ENCODE measurements at regions not wholly inside any gene's neighbourhood (a gene's known extent, or its start where the extent isn't known, plus 50 kb on each side); places are given as distances from the start of the nearest gene placed in this dataset.

- DNase-seq (ENCODE audit: low spot score) = no peak
- in situ Hi-C loops (cut with MboI; ENCODE audit: low pct_unique_long_range_greater_than_20kb, low sequenced_read_pairs, unreplicated experiment) = no loop called here
- TF ChIP-seq CTCF (IDR thresholded peaks at IDR 0.05; ENCODE audit: extremely low read depth, insufficient read depth, missing control alignments) = no peak
These were observed 255.2 kb downstream of the TMEM167A start for GRCh38 chr5:82821846-82822633.

- no peak for TF ChIP-seq CTCF (IDR thresholded peaks at IDR 0.05; ENCODE audit: extremely low read depth, insufficient read depth, missing control alignments)
- DNase-seq (ENCODE audit: low spot score) = peak; percentile 27
- in situ Hi-C loops (cut with MboI; ENCODE audit: low pct_unique_long_range_greater_than_20kb, low sequenced_read_pairs, unreplicated experiment) = no loop called here
These were observed 256.0 kb downstream of the TMEM167A start for GRCh38 chr5:82820961-82821845.

- TF ChIP-seq CTCF (IDR thresholded peaks at IDR 0.05; ENCODE audit: extremely low read depth, insufficient read depth, missing control alignments) = no peak
- no peak for DNase-seq (ENCODE audit: low spot score)
These were observed 257.0 kb downstream of the TMEM167A start for GRCh38 chr5:82820188-82820587.

GRCh38 chr5:82817897-82818676 lies 259.1 kb downstream of the TMEM167A start:
- in situ Hi-C loops (cut with MboI; ENCODE audit: low pct_unique_long_range_greater_than_20kb, low sequenced_read_pairs, unreplicated experiment) = no loop called here
- no peak for TF ChIP-seq CTCF (IDR thresholded peaks at IDR 0.05; ENCODE audit: extremely low read depth, insufficient read depth, missing control alignments)
- no peak for DNase-seq (ENCODE audit: low spot score)

More at GRCh38 chr5:82820188-82820587, 257.0 kb downstream of the TMEM167A start:
- in situ Hi-C loops (cut with MboI; ENCODE audit: low pct_unique_long_range_greater_than_20kb, low sequenced_read_pairs, unreplicated experiment) = no loop called here

- in situ Hi-C loops (cut with MboI; ENCODE audit: low pct_unique_long_range_greater_than_20kb, low sequenced_read_pairs, unreplicated experiment) = no loop called here
- TF ChIP-seq CTCF (IDR thresholded peaks at IDR 0.05; ENCODE audit: extremely low read depth, insufficient read depth, missing control alignments) = no peak
- DNase-seq (ENCODE audit: low spot score) = no peak
These were observed 260.3 kb downstream of the TMEM167A start for GRCh38 chr5:82816926-82817325.

- in situ Hi-C loops (cut with MboI; ENCODE audit: low pct_unique_long_range_greater_than_20kb, low sequenced_read_pairs, unreplicated experiment) = no loop called here
- DNase-seq (ENCODE audit: low spot score) = no peak
These were observed 261.3 kb downstream of the TMEM167A start for GRCh38 chr5:82815871-82816270.

More at GRCh38 chr5:82815871-82816270, 261.3 kb downstream of the TMEM167A start:
- no peak for TF ChIP-seq CTCF (IDR thresholded peaks at IDR 0.05; ENCODE audit: extremely low read depth, insufficient read depth, missing control alignments)
